Neural cell (in vitro differentiated cells): ENCODE measurements at regions not wholly inside any gene's neighbourhood (a gene's known extent, or its start where the extent isn't known, plus 50 kb on each side); places are given as distances from the start of the nearest gene placed in this dataset.

ENCODE experiments used
- EP300 ChIP-seq: fragments of 450-650 bp; conservative IDR thresholded peaks from 2 replicates; pipeline ENCODE4 v1.6.1; 2014; ENCODE audit warnings: antibody characterized with exemption, mild to moderate bottlenecking, moderate library complexity; ENCODE audit not compliant: poor library complexity, severe bottlenecking
- EZH2 ChIP-seq: fragments of 200-600, 300-800 bp; shearing (Covaris generic), sonication (generic); IDR thresholded peaks from 2 replicates; pipeline ENCODE4 v1.6.1; 2014; ENCODE audit warnings: antibody characterized with exemption, low read length, borderline replicate concordance, mild to moderate bottlenecking; ENCODE audit not compliant: insufficient read depth, poor library complexity, severe bottlenecking
- POLR2AphosphoS5 ChIP-seq: IDR thresholded peaks from 2 replicates; pipeline ENCODE4 v1.6.1; 2012
- RAD21 ChIP-seq: fragments of 450-650 bp; conservative IDR thresholded peaks from 2 replicates; pipeline ENCODE4 v1.6.1; 2014; ENCODE audit warnings: antibody characterized with exemption, mild to moderate bottlenecking, moderate library complexity
- TF ChIP-seq, protein P1 (sequence below): fragments of 450-650 bp; IDR thresholded peaks from 2 replicates; pipeline ENCODE4 v1.5.1; 2014; ENCODE audit warnings: antibody characterized with exemption, mild to moderate bottlenecking, moderate library complexity; ENCODE audit not compliant: poor library complexity, severe bottlenecking
- TF ChIP-seq, protein P2 (sequence below): IDR thresholded peaks from 2 replicates; pipeline ENCODE4 v1.6.1; 2012; ENCODE audit warnings: borderline replicate concordance

GRCh38 chr18:28767727-28768211, 590.8 kb upstream of the CDH2 start:
- TF ChIP-seq, protein P1, sequence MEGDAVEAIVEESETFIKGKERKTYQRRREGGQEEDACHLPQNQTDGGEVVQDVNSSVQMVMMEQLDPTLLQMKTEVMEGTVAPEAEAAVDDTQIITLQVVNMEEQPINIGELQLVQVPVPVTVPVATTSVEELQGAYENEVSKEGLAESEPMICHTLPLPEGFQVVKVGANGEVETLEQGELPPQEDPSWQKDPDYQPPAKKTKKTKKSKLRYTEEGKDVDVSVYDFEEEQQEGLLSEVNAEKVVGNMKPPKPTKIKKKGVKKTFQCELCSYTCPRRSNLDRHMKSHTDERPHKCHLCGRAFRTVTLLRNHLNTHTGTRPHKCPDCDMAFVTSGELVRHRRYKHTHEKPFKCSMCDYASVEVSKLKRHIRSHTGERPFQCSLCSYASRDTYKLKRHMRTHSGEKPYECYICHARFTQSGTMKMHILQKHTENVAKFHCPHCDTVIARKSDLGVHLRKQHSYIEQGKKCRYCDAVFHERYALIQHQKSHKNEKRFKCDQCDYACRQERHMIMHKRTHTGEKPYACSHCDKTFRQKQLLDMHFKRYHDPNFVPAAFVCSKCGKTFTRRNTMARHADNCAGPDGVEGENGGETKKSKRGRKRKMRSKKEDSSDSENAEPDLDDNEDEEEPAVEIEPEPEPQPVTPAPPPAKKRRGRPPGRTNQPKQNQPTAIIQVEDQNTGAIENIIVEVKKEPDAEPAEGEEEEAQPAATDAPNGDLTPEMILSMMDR: no peak
- TF ChIP-seq, protein P2, sequence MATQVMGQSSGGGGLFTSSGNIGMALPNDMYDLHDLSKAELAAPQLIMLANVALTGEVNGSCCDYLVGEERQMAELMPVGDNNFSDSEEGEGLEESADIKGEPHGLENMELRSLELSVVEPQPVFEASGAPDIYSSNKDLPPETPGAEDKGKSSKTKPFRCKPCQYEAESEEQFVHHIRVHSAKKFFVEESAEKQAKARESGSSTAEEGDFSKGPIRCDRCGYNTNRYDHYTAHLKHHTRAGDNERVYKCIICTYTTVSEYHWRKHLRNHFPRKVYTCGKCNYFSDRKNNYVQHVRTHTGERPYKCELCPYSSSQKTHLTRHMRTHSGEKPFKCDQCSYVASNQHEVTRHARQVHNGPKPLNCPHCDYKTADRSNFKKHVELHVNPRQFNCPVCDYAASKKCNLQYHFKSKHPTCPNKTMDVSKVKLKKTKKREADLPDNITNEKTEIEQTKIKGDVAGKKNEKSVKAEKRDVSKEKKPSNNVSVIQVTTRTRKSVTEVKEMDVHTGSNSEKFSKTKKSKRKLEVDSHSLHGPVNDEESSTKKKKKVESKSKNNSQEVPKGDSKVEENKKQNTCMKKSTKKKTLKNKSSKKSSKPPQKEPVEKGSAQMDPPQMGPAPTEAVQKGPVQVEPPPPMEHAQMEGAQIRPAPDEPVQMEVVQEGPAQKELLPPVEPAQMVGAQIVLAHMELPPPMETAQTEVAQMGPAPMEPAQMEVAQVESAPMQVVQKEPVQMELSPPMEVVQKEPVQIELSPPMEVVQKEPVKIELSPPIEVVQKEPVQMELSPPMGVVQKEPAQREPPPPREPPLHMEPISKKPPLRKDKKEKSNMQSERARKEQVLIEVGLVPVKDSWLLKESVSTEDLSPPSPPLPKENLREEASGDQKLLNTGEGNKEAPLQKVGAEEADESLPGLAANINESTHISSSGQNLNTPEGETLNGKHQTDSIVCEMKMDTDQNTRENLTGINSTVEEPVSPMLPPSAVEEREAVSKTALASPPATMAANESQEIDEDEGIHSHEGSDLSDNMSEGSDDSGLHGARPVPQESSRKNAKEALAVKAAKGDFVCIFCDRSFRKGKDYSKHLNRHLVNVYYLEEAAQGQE: no peak
- TF ChIP-seq EZH2 (no peak), POLR2AphosphoS5 (no peak), EP300 (no peak), RAD21 (no peak)
